Activated T-helper 2 cell treated with anti-CD3 and anti-CD28 coated beads, Interferon-gamma antibody, Interleukin-2, Interleukin-4, amounts not matched to agents 10 μg/mL and 5 μg/mL and 100 μg/mL, durations not matched to agents 14 hours and 24 hours and 36 hours (primary cell): ENCODE measurements at regions not wholly inside any gene's neighbourhood (a gene's known extent, or its start where the extent isn't known, plus 50 kb on each side); places are given as distances from the start of the nearest gene placed in this dataset.
"Not testable (repeated sequence)": the region's sequence is repeated elsewhere in the genome, so short reads cannot be mapped to it uniquely, and the experiment has no call there.

Source experiments
- DNase-seq: peaks from one replicate; pipeline ENCODE4 v3.0.0; 2021; ENCODE audit warnings: low spot score
- H3K27ac Mint-ChIP-seq: one replicate; pipeline ENCODE4 v1.8.0; 2021; ENCODE audit warnings: mixed read lengths
- H3K27me3 Mint-ChIP-seq: one replicate; pipeline ENCODE4 v1.8.0; 2021; ENCODE audit warnings: low read depth, mixed read lengths
- H3K36me3 Mint-ChIP-seq: one replicate; pipeline ENCODE4 v1.8.0; 2021; ENCODE audit warnings: low read depth, mixed read lengths
- H3K4me1 Mint-ChIP-seq: one replicate; pipeline ENCODE4 v1.8.0; 2021; ENCODE audit warnings: low read depth, mixed read lengths
- H3K4me3 Mint-ChIP-seq: one replicate; pipeline ENCODE4 v1.8.0; 2021; ENCODE audit warnings: low read depth, mild to moderate bottlenecking, moderate library complexity, mixed read lengths
- H3K9me3 Mint-ChIP-seq: one replicate; pipeline ENCODE4 v1.8.0; 2021; ENCODE audit warnings: mixed read lengths
- intact Hi-C: fragments of 100-400 bp; cut with micrococcal nuclease; formaldehyde crosslinking; loops from one replicate; pipeline ENCODE4 v1.15.1; 2023

DNA sequence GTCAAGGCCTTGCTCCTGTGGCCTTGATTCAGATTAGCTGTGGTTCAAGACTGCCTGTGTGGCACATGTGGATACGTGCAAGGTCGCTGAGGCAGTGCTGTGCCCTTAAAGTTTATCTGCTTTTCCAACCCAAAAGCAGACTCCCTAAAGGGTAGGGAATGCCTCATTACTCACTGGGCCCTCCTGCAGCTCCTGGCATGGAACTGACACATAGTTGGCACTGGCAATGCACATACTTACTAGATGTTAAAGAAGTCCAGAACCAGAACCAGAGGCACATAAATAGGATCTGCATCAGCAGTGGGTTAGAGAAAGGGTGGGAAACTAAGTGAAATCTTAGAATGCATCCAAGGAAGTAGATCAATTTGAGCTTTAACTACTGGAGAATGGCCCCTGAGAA is 90.6 kb upstream of the MLN start:
- Mint-ChIP-seq H3K4me3 (no peak overlapping the region), H3K4me1 (peaks cover 31% of the 10 kb centered on the region), H3K36me3 (no peaks in the 10 kb centered on the region), H3K9me3 (no peaks in the 10 kb centered on the region), H3K27ac (no peak overlapping the region), H3K27me3 (peaks cover 19% of the 10 kb centered on the region)
- no peak for DNase-seq
- intact Hi-C loops = no loop called here

GRCh38 chr6:33892581-33893346 is 89.0 kb upstream of the MLN start:
- Mint-ChIP-seq H3K27me3 (peaks cover 27% of the 10 kb centered on the region), H3K27ac (no peak overlapping the region), H3K4me1 (peaks cover 32% of the 10 kb centered on the region), H3K36me3 (no peaks in the 10 kb centered on the region), H3K9me3 (no peaks in the 10 kb centered on the region), H3K4me3 (no peak overlapping the region)
- intact Hi-C loops = no loop called here
- DNase-seq = no peak

- Mint-ChIP-seq H3K27ac (no peak overlapping the region), H3K27me3 (peaks cover 39% of the 10 kb centered on the region), H3K36me3 (no peaks in the 10 kb centered on the region), H3K9me3 (no peaks in the 10 kb centered on the region), H3K4me1 (peaks cover 7% of the 10 kb centered on the region), H3K4me3 (no peak overlapping the region)
- no peak for DNase-seq
- intact Hi-C loops = no loop called here
Observed at GRCh38 chr6:33888664-33889200, 84.9 kb upstream of the MLN start.

GRCh38 chr6:33888183-33888582 is 84.4 kb upstream of the MLN start:
- no peak for DNase-seq
- Mint-ChIP-seq H3K36me3 (no peaks in the 10 kb centered on the region), H3K4me1 (peaks cover 5% of the 10 kb centered on the region), H3K27me3 (peaks cover 37% of the 10 kb centered on the region), H3K27ac (no peak overlapping the region), H3K9me3 (no peaks in the 10 kb centered on the region), H3K4me3 (no peak overlapping the region)
- intact Hi-C loops = no loop called here

DNA sequence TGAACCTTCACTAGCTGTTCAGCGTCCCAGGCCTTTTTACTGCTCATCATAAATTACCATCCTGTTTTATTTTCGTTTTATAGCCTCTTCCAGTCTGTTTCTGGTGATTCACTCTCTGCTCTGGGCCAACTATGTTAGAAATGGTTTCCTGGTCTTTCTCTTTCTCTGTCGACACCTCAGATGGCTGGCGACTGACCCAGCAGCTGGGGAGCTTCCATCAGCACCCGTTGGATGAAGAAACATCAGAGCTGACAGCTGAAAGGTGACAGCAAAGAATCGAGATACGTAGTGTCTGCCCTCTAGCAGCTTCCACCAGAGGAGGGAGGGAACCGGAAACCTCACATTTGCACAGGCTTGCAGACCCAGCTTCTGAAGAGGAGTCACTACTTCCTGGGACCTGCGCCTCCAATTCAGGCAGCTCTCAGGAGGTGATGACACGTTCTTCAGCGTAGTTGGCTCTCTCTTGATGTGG is 82.9 kb upstream of the MLN start:
- DNase-seq = no peak
- H3K36me3 Mint-ChIP-seq = no peaks in the 10 kb centered on the region
- H3K4me1 Mint-ChIP-seq = peaks cover 5% of the 10 kb centered on the region
- peaks cover 45% of the 10 kb centered on the region for H3K27me3 Mint-ChIP-seq
- no peaks in the 10 kb centered on the region for H3K9me3 Mint-ChIP-seq
- intact Hi-C loops = no loop called here
- H3K4me3 Mint-ChIP-seq = no peak overlapping the region
- no peak overlapping the region for H3K27ac Mint-ChIP-seq

DNA sequence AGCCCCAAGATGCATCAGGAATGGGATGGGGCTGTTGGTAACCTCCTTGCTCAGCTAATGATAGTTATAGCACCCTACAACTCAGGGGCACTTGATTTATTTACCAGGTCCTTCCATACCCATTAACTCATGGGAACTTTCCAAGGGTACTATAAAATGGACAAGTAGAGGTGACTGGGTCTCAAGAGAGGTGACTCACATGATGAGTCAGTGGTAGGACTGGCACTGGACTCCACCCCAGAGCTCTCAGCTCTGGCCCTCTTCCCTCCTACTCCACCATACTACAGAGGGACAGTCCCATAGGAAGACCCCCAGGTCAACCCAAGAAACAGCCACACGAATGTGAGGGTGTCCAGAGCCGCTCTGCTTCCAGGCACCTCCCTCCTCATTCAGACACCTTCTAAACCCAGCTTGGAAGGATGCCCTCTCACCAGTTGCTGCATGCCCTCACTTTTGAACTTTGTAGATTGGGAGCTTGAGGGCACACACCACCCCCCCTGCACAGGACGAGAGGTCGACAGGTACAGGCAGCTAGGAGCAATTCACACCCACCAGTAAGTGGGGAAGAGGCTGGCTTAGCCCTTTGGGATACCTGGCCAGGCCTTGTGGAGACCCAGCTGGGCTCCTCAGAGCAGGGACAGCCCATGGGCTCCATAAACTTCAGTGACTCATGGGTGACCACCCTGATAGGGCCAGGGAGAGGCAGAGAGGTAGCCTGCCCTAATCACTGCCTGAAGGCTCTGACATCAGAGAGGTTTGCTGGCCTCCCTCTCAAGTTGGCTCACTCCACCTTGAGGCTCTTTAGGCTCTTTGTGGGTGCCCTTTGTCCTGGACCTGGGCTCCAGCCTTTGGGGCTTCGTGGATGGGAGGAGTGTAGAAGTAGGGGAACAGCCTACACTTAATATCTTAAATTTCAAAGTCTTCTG is 81.6 kb upstream of the MLN start:
- H3K4me3 Mint-ChIP-seq = no peak overlapping the region
- H3K4me1 Mint-ChIP-seq = peaks cover 5% of the 10 kb centered on the region
- H3K9me3 Mint-ChIP-seq = no peaks in the 10 kb centered on the region
- DNase-seq = no peak
- peaks cover 41% of the 10 kb centered on the region for H3K27me3 Mint-ChIP-seq
- intact Hi-C loops = no loop called here
- H3K36me3 Mint-ChIP-seq = no peaks in the 10 kb centered on the region
- H3K27ac Mint-ChIP-seq = no peak overlapping the region

DNA sequence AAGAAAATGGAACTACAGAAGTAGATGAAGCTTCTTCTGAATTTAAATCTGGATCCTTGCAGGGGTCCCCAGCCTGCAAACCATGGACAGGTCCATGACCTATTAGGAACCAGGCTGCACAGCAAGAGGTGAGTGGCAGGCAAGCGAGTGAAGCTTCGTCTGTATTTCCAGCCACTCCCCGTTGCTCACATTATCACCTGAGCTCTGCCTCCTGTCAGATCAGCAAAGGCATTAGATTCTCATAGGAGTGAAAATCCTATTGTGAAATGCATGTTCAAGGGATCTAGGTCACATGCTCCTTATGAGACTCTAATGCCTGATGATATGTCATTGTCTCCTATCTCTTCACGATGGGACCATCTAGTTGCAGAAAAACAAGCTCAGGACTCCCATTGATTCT is 79.8 kb upstream of the MLN start:
- H3K4me3 Mint-ChIP-seq, intact Hi-C loops, H3K9me3 Mint-ChIP-seq, H3K4me1 Mint-ChIP-seq, DNase-seq, H3K36me3 Mint-ChIP-seq, H3K27ac Mint-ChIP-seq: not testable (repeated sequence)
- H3K27me3 Mint-ChIP-seq = peaks cover 33% of the 10 kb centered on the region

GRCh38 chr6:33882154-33882553 is 78.4 kb upstream of the MLN start:
- H3K36me3 Mint-ChIP-seq = no peaks in the 10 kb centered on the region
- peaks cover 3% of the 10 kb centered on the region for H3K4me1 Mint-ChIP-seq
- intact Hi-C loops = no loop called here
- no peak for DNase-seq
- no peaks in the 10 kb centered on the region for H3K9me3 Mint-ChIP-seq
- H3K27ac Mint-ChIP-seq = no peak overlapping the region
- H3K4me3 Mint-ChIP-seq = no peak overlapping the region
- H3K27me3 Mint-ChIP-seq = peaks cover 23% of the 10 kb centered on the region

- Mint-ChIP-seq H3K27ac (no peak overlapping the region), H3K4me1 (no peaks in the 10 kb centered on the region), H3K27me3 (peaks cover 28% of the 10 kb centered on the region), H3K4me3 (no peak overlapping the region), H3K36me3 (no peaks in the 10 kb centered on the region), H3K9me3 (no peaks in the 10 kb centered on the region)
- intact Hi-C loops = no loop called here
- no peak for DNase-seq
Observed at GRCh38 chr6:33880766-33881165, 77.0 kb upstream of the MLN start.

GRCh38 chr6:33880104-33880678 is 76.4 kb upstream of the MLN start:
- no peak for DNase-seq
- H3K36me3 Mint-ChIP-seq = no peaks in the 10 kb centered on the region
- intact Hi-C loops = no loop called here
- H3K4me1 Mint-ChIP-seq = no peaks in the 10 kb centered on the region
- H3K27ac Mint-ChIP-seq = no peak overlapping the region
- H3K27me3 Mint-ChIP-seq = peaks cover 29% of the 10 kb centered on the region
- no peaks in the 10 kb centered on the region for H3K9me3 Mint-ChIP-seq
- H3K4me3 Mint-ChIP-seq = no peak overlapping the region

DNA sequence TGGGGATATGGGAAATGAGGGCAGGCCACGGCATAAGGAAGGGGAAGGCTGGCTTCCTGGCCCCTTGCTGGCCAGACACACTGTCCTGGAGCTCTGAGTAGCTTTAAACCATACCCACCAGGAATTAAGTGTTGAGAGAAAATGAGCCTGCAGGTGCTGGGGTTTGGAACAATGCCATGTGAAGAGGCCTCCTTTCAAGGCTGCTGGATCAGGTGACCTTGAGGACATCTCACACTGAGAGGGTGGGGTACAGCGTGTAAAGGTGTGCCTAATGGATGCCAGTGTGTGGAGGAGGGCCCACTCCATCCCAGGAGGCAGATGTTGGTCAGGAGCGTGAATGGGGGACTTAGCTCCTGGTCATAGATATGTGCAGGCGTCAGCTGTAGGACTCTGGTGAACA is 74.8 kb upstream of the MLN start:
- intact Hi-C loops = no loop called here
- Mint-ChIP-seq H3K9me3 (no peaks in the 10 kb centered on the region), H3K4me1 (no peaks in the 10 kb centered on the region), H3K4me3 (no peak overlapping the region), H3K27ac (no peak overlapping the region), H3K27me3 (peaks cover 27% of the 10 kb centered on the region), H3K36me3 (no peaks in the 10 kb centered on the region)
- no peak for DNase-seq

DNA sequence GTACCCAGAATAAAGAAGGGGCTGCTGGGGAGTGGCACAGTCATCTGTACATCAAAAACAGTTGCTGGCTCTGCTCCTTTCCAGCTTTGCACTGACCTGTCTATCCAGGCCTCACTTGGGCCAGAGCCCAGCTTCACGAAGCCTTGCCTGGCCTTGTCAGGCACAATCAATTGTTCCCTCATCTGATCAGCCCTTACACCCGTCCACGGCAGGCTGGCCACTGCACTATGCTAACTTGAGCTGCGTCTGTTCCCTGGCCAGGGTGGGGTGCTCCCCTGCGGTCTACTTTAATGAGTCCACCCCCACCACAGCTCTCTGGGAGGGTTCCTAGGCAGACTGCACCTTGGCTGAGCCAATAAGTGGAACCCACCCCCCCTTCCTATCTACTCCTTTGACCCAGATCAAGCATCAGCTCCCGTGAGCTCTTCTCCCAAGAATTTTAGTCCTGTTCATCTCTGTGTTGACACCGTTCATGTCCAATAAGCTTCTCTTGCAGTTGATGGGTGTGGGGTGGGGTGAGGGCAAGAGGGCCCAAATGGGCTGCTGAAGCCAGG is 74.3 kb upstream of the MLN start:
- DNase-seq = no peak
- H3K4me3 Mint-ChIP-seq = no peak overlapping the region
- H3K9me3 Mint-ChIP-seq = no peaks in the 10 kb centered on the region
- no peaks in the 10 kb centered on the region for H3K36me3 Mint-ChIP-seq
- H3K4me1 Mint-ChIP-seq = no peaks in the 10 kb centered on the region
- peaks cover 28% of the 10 kb centered on the region for H3K27me3 Mint-ChIP-seq
- intact Hi-C loops = no loop called here
- H3K27ac Mint-ChIP-seq = no peak overlapping the region
